Adrenal gland (tissue), 5 donors: ENCODE measurements at regions not wholly inside any gene's neighbourhood (a gene's known extent, or its start where the extent isn't known, plus 50 kb on each side); places are given as distances from the start of the nearest gene placed in this dataset.

Experiments
- CTCF ChIP-seq, 6 experiments: fragments of 450-650 bp in 4 of 6; fragments of 200-600 bp in 2 of 6; sonication (generic) in 1 of 6; IDR thresholded peaks; 1 replicate in 5 of 6; 2 replicates in 1 of 6; pipeline versions ENCODE4 v1.5.1 to v1.8.0; 2016 to 2021; ENCODE audit warnings: antibody characterized with exemption in 6 of 6, mild to moderate bottlenecking in 2 of 6, moderate library complexity in 1 of 6
- POLR2A ChIP-seq, 2 donors: fragments of 450-650 bp; IDR thresholded peaks; one replicate each; pipeline ENCODE4 v1.6.1; 2017; ENCODE audit warnings: antibody characterized with exemption in 2 of 2, mild to moderate bottlenecking in 2 of 2, moderate library complexity in 1 of 2
- donor health status: DM: no; HTN: no; CAD: no.

GRCh38 chr4:42710329-42710728 lies 53.4 kb upstream of the ATP8A1 start:
- TF ChIP-seq POLR2A (IDR thresholded peaks at IDR 0.05) = no peak
- no peak for TF ChIP-seq CTCF (IDR thresholded peaks at IDR 0.05)
